Neural progenitor cell (in vitro differentiated cells): ENCODE measurements at regions not wholly inside any gene's neighbourhood (a gene's known extent, or its start where the extent isn't known, plus 50 kb on each side); places are given as distances from the start of the nearest gene placed in this dataset.
A peak's percentile ranks its signal among the peaks of the same experiment; 100 is the strongest.
"Not testable (repeated sequence)": the region's sequence is repeated elsewhere in the genome, so short reads cannot be mapped to it uniquely, and the experiment has no call there.

Source experiments
- DNase-seq: peaks from one replicate; pipeline ENCODE4 v3.0.0-alpha.2; 2016; ENCODE audit warnings: low spot score
- H2AFZ ChIP-seq: fragments of 200-600 bp; sonication (generic); replicated peaks from 2 replicates; pipeline ENCODE4 v1.6.1; 2016; ENCODE audit warnings: antibody characterized with exemption
- H3F3A ChIP-seq: fragments of 200-600 bp; sonication (generic); 2 replicates; pipeline ENCODE4 v1.6.1; 2016; ENCODE audit warnings: antibody characterized with exemption, low read depth
- H3K27ac ChIP-seq: fragments of 200-600 bp; sonication (generic); 2 replicates; pipeline ENCODE4 v1.5.1; 2016; ENCODE audit warnings: mild to moderate bottlenecking
- H3K27me3 ChIP-seq: fragments of 200-600 bp; sonication (generic); 2 replicates; pipeline ENCODE4 v1.6.1; 2016; ENCODE audit warnings: mild to moderate bottlenecking, moderate library complexity
- H3K36me3 ChIP-seq: fragments of 200-600 bp; sonication (generic); 2 replicates; pipeline ENCODE4 v1.5.1; 2016
- H3K4me1 ChIP-seq: fragments of 200-600 bp; sonication (generic); 2 replicates; pipeline ENCODE4 v1.6.1; 2016; ENCODE audit warnings: mixed run types
- H3K4me2 ChIP-seq: fragments of 200-600 bp; sonication (generic); 2 replicates; pipeline ENCODE4 v1.6.1; 2016
- H3K4me3 ChIP-seq: fragments of 200-600 bp; sonication (generic); 2 replicates; pipeline ENCODE4 v1.5.1; 2016
- H3K79me2 ChIP-seq: fragments of 200-600 bp; sonication (generic); 2 replicates; pipeline ENCODE4 v1.6.1; 2016; ENCODE audit warnings: low read depth
- H3K9ac ChIP-seq: fragments of 200-600 bp; sonication (generic); 2 replicates; pipeline ENCODE4 v1.6.1; 2016
- H3K9me3 ChIP-seq: fragments of 200-600 bp; sonication (generic); 2 replicates; pipeline ENCODE4 v1.5.1; 2016; ENCODE audit warnings: low read depth
- H4K20me1 ChIP-seq: fragments of 200-600 bp; sonication (generic); 2 replicates; pipeline ENCODE4 v1.6.1; 2016; ENCODE audit warnings: low read depth
- H3K27ac Mint-ChIP-seq: 3 replicates; pipeline ENCODE4 v1.8.0; 2021; ENCODE audit warnings: mixed read lengths
- H3K27me3 Mint-ChIP-seq: 2 replicates; pipeline ENCODE4 v1.8.0; 2022; ENCODE audit warnings: low read depth, mild to moderate bottlenecking, inconsistent platforms, moderate library complexity, mixed read lengths; ENCODE audit not compliant: insufficient read depth
- H3K36me3 Mint-ChIP-seq: 3 replicates; pipeline ENCODE4 v1.8.0; 2021; ENCODE audit warnings: mixed read lengths
- H3K4me1 Mint-ChIP-seq: 3 replicates; pipeline ENCODE4 v1.8.0; 2021; ENCODE audit warnings: mixed read lengths
- H3K4me3 Mint-ChIP-seq: 3 replicates; pipeline ENCODE4 v1.8.0; 2021; ENCODE audit warnings: mild to moderate bottlenecking, moderate library complexity, mixed read lengths
- H3K9me3 Mint-ChIP-seq: 3 replicates; pipeline ENCODE4 v1.8.0; 2020; ENCODE audit warnings: mixed read lengths
- CTCF ChIP-seq: fragments of 200-600 bp; sonication (generic); IDR thresholded peaks from 2 replicates; pipeline ENCODE4 v1.5.1; 2017; ENCODE audit warnings: antibody characterized with exemption, mild to moderate bottlenecking
- EZH2 ChIP-seq: fragments of 200-600 bp; sonication (generic); IDR thresholded peaks from 2 replicates; pipeline ENCODE4 v1.6.1; 2017; ENCODE audit warnings: antibody characterized with exemption, mild to moderate bottlenecking, moderate library complexity
- EZH2phosphoT487 ChIP-seq: fragments of 200-600 bp; sonication (generic); IDR thresholded peaks from 2 replicates; pipeline ENCODE4 v1.6.1; 2017; ENCODE audit warnings: antibody characterized with exemption

DNA sequence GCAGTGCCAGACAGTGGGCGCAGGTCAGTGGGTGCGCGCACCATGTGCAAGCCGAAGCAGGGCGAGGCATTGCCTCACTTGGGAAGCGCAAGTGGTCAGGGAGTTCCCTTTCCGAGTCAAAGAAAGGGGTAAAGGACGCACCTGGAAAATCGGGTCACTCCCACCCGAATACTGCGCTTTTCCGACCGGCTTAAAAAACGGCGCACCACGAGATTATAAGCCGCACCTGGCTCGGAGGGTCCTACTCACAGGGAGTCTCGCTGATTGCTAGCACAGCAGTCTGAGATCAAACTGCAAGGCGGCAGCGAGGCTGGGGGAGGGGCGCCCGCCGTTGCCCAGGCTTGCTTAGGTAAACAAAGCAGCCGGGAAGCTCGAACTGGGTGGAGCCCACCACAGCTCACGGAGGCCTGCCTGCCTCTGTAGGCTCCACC, 77.9 kb downstream of the NR4A2 start:
- not testable (repeated sequence) for H3K27me3 Mint-ChIP-seq, H4K20me1 ChIP-seq, H3K27ac ChIP-seq, H3K4me1 ChIP-seq, H3K9me3 Mint-ChIP-seq, H3K36me3 Mint-ChIP-seq, H3F3A ChIP-seq, H3K27me3 ChIP-seq, H3K4me1 Mint-ChIP-seq, H3K9me3 ChIP-seq, H3K36me3 ChIP-seq
- H2AFZ ChIP-seq, result peak overlapping the region; percentile 92
- peak overlapping the region; percentile 70 for H3K4me3 ChIP-seq
- H3K4me3 Mint-ChIP-seq, result peak overlapping the region; percentile 83
- peak overlapping the region; percentile 55 for H3K9ac ChIP-seq
- peaks cover 46% of the 10 kb centered on the region for H3K79me2 ChIP-seq
- H3K27ac Mint-ChIP-seq, result peak overlapping the region; percentile 72
- peak; percentile 25 for DNase-seq
- H3K4me2 ChIP-seq, result peak overlapping the region; percentile 88

- Mint-ChIP-seq H3K36me3 (peaks cover 2% of the 10 kb centered on the region), H3K4me3 (peak overlapping the region; percentile 83), H3K27ac (no peak overlapping the region), H3K4me1 (peaks cover 5% of the 10 kb centered on the region), H3K27me3 (no peaks in the 10 kb centered on the region), H3K9me3 (peaks cover 7% of the 10 kb centered on the region)
- peaks cover 55% of the 10 kb centered on the region for H3K79me2 ChIP-seq
- H3K9ac ChIP-seq, result no peak overlapping the region
- peaks cover 3% of the 10 kb centered on the region for H3K4me1 ChIP-seq
- peak overlapping the region; percentile 92 for H2AFZ ChIP-seq
- no peaks in the 10 kb centered on the region for H3K27me3 ChIP-seq
- H3K9me3 ChIP-seq, result peaks cover 4% of the 10 kb centered on the region
- H3K36me3 ChIP-seq, result peaks cover 3% of the 10 kb centered on the region
- H3F3A ChIP-seq, result no peaks in the 10 kb centered on the region
- TF ChIP-seq CTCF (no peak), EZH2 (no peak), EZH2phosphoT487 (no peak)
- no peak overlapping the region for H3K27ac ChIP-seq
- peak overlapping the region; percentile 70 for H3K4me3 ChIP-seq
- no peaks in the 10 kb centered on the region for H4K20me1 ChIP-seq
- peak overlapping the region; percentile 88 for H3K4me2 ChIP-seq
- no peak for DNase-seq
These were observed 78.8 kb downstream of the NR4A2 start for GRCh38 chr2:156253765-156254164.

- no peak overlapping the region for H3K4me3 ChIP-seq
- H3K4me1 ChIP-seq, result no peaks in the 10 kb centered on the region
- H3K36me3 ChIP-seq, result peaks cover 10% of the 10 kb centered on the region
- no peaks in the 10 kb centered on the region for H3K27me3 Mint-ChIP-seq
- H4K20me1 ChIP-seq, result no peaks in the 10 kb centered on the region
- no peaks in the 10 kb centered on the region for H3K9me3 Mint-ChIP-seq
- no peaks in the 10 kb centered on the region for H3K4me1 Mint-ChIP-seq
- H3K4me2 ChIP-seq, result no peak overlapping the region
- no peak overlapping the region for H3K4me3 Mint-ChIP-seq
- TF ChIP-seq EZH2phosphoT487 (no peak), CTCF (no peak), EZH2 (no peak)
- peaks cover 16% of the 10 kb centered on the region for H3K79me2 ChIP-seq
- no peak for DNase-seq
- H3K9me3 ChIP-seq, result no peaks in the 10 kb centered on the region
- H2AFZ ChIP-seq, result no peak overlapping the region
- H3K27ac Mint-ChIP-seq, result no peak overlapping the region
- H3K27ac ChIP-seq, result no peak overlapping the region
- H3K36me3 Mint-ChIP-seq, result no peaks in the 10 kb centered on the region
- H3K27me3 ChIP-seq, result no peaks in the 10 kb centered on the region
- no peaks in the 10 kb centered on the region for H3F3A ChIP-seq
- no peak overlapping the region for H3K9ac ChIP-seq
These were observed 89.6 kb downstream of the NR4A2 start for GRCh38 chr2:156242874-156243273.

GRCh38 chr2:156237558-156237957, 95.0 kb downstream of the NR4A2 start:
- Histone ChIP-seq H3K4me3 (no peak overlapping the region), H3K4me1 (no peaks in the 10 kb centered on the region), H3K27me3 (no peaks in the 10 kb centered on the region), H3K4me2 (no peak overlapping the region), H3K79me2 (peaks cover 47% of the 10 kb centered on the region), H3K9me3 (no peaks in the 10 kb centered on the region), H3K27ac (no peak overlapping the region), H4K20me1 (no peaks in the 10 kb centered on the region), H3K36me3 (peaks cover 4% of the 10 kb centered on the region), H2AFZ (no peak overlapping the region), H3K9ac (no peak overlapping the region), H3F3A (no peaks in the 10 kb centered on the region)
- TF ChIP-seq CTCF (no peak), EZH2phosphoT487 (no peak), EZH2 (no peak)
- H3K4me1 Mint-ChIP-seq, result no peaks in the 10 kb centered on the region
- H3K4me3 Mint-ChIP-seq, result no peak overlapping the region
- H3K27me3 Mint-ChIP-seq, result no peaks in the 10 kb centered on the region
- H3K36me3 Mint-ChIP-seq, result no peaks in the 10 kb centered on the region
- no peak for DNase-seq
- H3K27ac Mint-ChIP-seq, result no peak overlapping the region
- peaks cover 14% of the 10 kb centered on the region for H3K9me3 Mint-ChIP-seq
